Tibial nerve (tissue), 4 donors: ENCODE measurements at regions not wholly inside any gene's neighbourhood (a gene's known extent, or its start where the extent isn't known, plus 50 kb on each side); places are given as distances from the start of the nearest gene placed in this dataset.

ENCODE experiments used
- CTCF ChIP-seq, 5 experiments: fragments of 200-600 bp in 3 of 5; fragments of 450-650 bp in 2 of 5; sonication (generic) in 3 of 5; IDR thresholded peaks; one replicate each; pipeline ENCODE4 v1.5.1; 2016 to 2019; ENCODE audit warnings: antibody characterized with exemption in 5 of 5, mild to moderate bottlenecking in 3 of 5, moderate library complexity in 2 of 5
- EP300 ChIP-seq, 2 donors: sonication (generic); formaldehyde crosslinking; IDR thresholded peaks; one replicate each; pipeline ENCODE4 v1.6.1; 2017; ENCODE audit warnings: antibody characterized with exemption in 2 of 2, mild to moderate bottlenecking in 1 of 2
- POLR2A ChIP-seq, 2 donors: fragments of 450-650 bp; IDR thresholded peaks; one replicate each; pipeline ENCODE4 v1.6.1; 2017; ENCODE audit warnings: antibody characterized with exemption in 2 of 2, mild to moderate bottlenecking in 2 of 2, moderate library complexity in 2 of 2

DNA sequence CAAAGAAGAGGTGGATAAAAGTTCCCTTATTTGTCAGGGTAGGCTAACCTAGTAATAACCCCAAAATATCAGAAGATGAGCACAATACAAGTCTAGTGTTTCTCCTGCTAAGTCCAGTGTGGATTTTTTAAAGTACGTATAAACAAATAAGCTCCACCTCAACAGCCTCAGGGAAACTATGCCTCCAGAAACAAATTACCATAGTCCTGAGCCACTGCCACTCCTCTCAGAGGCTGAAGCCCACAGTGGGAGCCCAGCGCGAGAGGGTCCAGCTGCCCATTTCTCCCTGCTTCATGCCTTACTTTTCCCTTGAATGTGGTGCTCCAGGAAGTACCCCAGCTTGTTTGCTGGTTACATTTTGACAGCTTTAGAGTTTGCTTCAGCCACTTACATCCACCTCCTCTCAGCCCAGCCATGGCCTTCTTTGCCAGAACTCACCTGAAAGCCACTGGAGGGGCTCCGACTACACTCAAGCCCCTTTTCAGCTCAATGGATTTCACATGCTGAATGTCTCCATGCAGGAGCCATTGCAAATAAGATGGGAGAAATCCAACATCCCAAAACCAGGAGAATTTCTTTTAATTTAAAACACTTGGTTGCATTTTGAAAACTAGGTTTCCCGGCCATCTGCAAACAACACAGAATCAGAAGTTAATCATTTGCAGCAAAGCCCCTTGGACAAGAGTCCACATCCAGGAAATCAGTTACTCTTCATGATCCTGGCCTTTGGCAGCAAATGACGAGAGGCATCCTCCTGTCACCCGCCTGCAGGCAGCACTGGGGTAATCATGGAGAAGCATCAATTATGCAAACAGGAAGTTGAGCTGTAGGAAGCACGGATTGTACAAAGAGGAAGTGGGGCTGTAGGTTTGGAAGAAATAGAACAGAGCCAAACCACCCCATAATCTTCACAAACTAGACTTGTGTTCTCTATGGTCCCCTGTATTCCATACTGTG lies 138.1 kb downstream of the HERPUD2 start:
- TF ChIP-seq POLR2A (IDR thresholded peaks at IDR 0.05) (no peak), CTCF (IDR thresholded peaks at IDR 0.05) (no peak), EP300 (IDR thresholded peaks at IDR 0.05) (peak in 1 of 2 donors; percentile 12)
